SK-N-SH (cell line): ENCODE measurements at regions not wholly inside any gene's neighbourhood (a gene's known extent, or its start where the extent isn't known, plus 50 kb on each side); places are given as distances from the start of the nearest gene placed in this dataset.

ENCODE experiments used
- CTCF ChIA-PET: fragments of 300-600, 350-600 bp; formaldehyde crosslinking; extraction: SDS; loops from one replicate; lab custom pipeline; 2021; lab: Yijun Ruan, JAX
- POLR2A ChIA-PET: fragments of 350-600 bp; sonication (Branson Sonifier 250); formaldehyde crosslinking; extraction: SDS; loops from one replicate; lab custom pipeline; 2020; ENCODE audit warnings: antibody characterized with exemption, inconsistent platforms; lab: Yijun Ruan, JAX
- DNase-seq: peaks from one replicate; pipeline ENCODE4 v3.0.0; 2012
- H2AFZ ChIP-seq: fragments of 200-600 bp; sonication (generic); 2 replicates; pipeline ENCODE4 v1.8.1; 2016; ENCODE audit warnings: antibody characterized with exemption, mild to moderate bottlenecking, low read depth
- H3F3A ChIP-seq: fragments of 200-600 bp; sonication (generic); replicated peaks from 2 replicates; pipeline ENCODE3; 2016; ENCODE audit warnings: antibody characterized with exemption, mild to moderate bottlenecking; ENCODE audit not compliant: insufficient read depth
- H3K27ac ChIP-seq, 2 experiments: fragments of 200-500 bp in 1 of 2; fragments of 200-600 bp in 1 of 2; sonication (Bioruptor generic) in 1 of 2; sonication (generic), shearing (Covaris generic) in 1 of 2; 2 replicates each; pipeline versions ENCODE4 v1.5.1 to v1.6.1; 2014 to 2016; ENCODE audit warnings: low read depth in 2 of 2, inconsistent platforms in 1 of 2, low read length in 1 of 2, mild to moderate bottlenecking in 1 of 2, mixed read lengths in 1 of 2
- H3K27me3 ChIP-seq: fragments of 200-600 bp; sonication (generic), shearing (Covaris generic); 2 replicates; pipeline ENCODE4 v1.6.1; 2016; ENCODE audit warnings: mixed run types; ENCODE audit not compliant: insufficient read depth
- H3K36me3 ChIP-seq, 2 experiments: fragments of 200-500 bp in 1 of 2; fragments of 200-600 bp in 1 of 2; sonication (Bioruptor generic) in 1 of 2; sonication (generic) in 1 of 2; replicated peaks in 1 of 2; 2 replicates each; pipeline versions ENCODE3 to v1.5.1; 2014 to 2016; ENCODE audit warnings: low read length in 1 of 2, mild to moderate bottlenecking in 1 of 2; ENCODE audit not compliant: insufficient read depth in 2 of 2, control insufficient read depth in 1 of 2
- H3K4me1 ChIP-seq, 2 experiments: fragments of 200-500 bp in 1 of 2; fragments of 200-600 bp in 1 of 2; sonication (Bioruptor generic) in 1 of 2; sonication (generic), shearing (Covaris generic) in 1 of 2; 2 replicates each; pipeline versions ENCODE4 v1.5.1 to v1.6.1; 2014 to 2016; ENCODE audit warnings: low read depth in 1 of 2, low read length in 1 of 2, mixed run types in 1 of 2; ENCODE audit not compliant: insufficient read depth in 2 of 2, control insufficient read depth in 1 of 2
- H3K4me2 ChIP-seq: fragments of 200-600 bp; sonication (generic), shearing (Covaris generic); 2 replicates; pipeline ENCODE4 v1.6.1; 2017; ENCODE audit warnings: mixed run types
- H3K4me3 ChIP-seq, 2 experiments: fragments of 200-500 bp in 1 of 2; fragments of 200-600 bp in 1 of 2; sonication (Bioruptor generic) in 1 of 2; sonication (generic), shearing (Covaris generic) in 1 of 2; 2 replicates each; pipeline versions ENCODE4 v1.5.1 to v1.8.1; 2014 to 2016; ENCODE audit warnings: low read depth in 2 of 2, inconsistent platforms in 1 of 2, low read length in 1 of 2, mild to moderate bottlenecking in 1 of 2, mixed read lengths in 1 of 2, moderate library complexity in 1 of 2
- H3K79me2 ChIP-seq: fragments of 200-600 bp; sonication (generic); 2 replicates; pipeline ENCODE4 v1.8.1; 2017; ENCODE audit warnings: mild to moderate bottlenecking; ENCODE audit not compliant: insufficient read depth
- H3K9ac ChIP-seq: fragments of 200-600 bp; sonication (generic); 2 replicates; pipeline ENCODE4 v1.6.1; 2017; ENCODE audit warnings: mixed run types
- H3K9me2 ChIP-seq: fragments of 200-600 bp; sonication (generic); 2 replicates; pipeline ENCODE4 v1.6.1; 2017; ENCODE audit warnings: mixed run types
- H3K9me3 ChIP-seq: fragments of 200-600 bp; sonication (generic); 2 replicates; pipeline ENCODE4 v1.6.1; 2017; ENCODE audit warnings: mixed run types, mild to moderate bottlenecking, moderate library complexity
- H4K20me1 ChIP-seq: fragments of 200-600 bp; sonication (generic); 2 replicates; pipeline ENCODE4 v1.6.1; 2017; ENCODE audit warnings: mild to moderate bottlenecking, mixed run types; ENCODE audit not compliant: insufficient read depth
- CHD2 ChIP-seq: fragments of 150-350 bp; IDR thresholded peaks from 2 replicates; pipeline ENCODE4 v1.6.1; 2018; ENCODE audit warnings: low read length; ENCODE audit not compliant: partially characterized antibody
- ELF1 ChIP-seq: IDR thresholded peaks from 2 replicates; pipeline ENCODE4 v1.4.0; 2012
- EP300 ChIP-seq, 2 experiments: IDR thresholded peaks; 2 replicates each; pipeline versions ENCODE4 v1.4.0 to v1.6.1; 2012; ENCODE audit warnings: borderline replicate concordance in 1 of 2, low read depth in 1 of 2, low read length in 1 of 2
- FOSL2 ChIP-seq: IDR thresholded peaks from 2 replicates; pipeline ENCODE4 v1.4.0; 2012; ENCODE audit warnings: low read depth, mild to moderate bottlenecking, moderate library complexity, borderline replicate concordance
- MEF2A ChIP-seq: IDR thresholded peaks from 2 replicates; pipeline ENCODE4 v1.4.0; 2012; ENCODE audit warnings: low read depth, borderline replicate concordance
- NRF1 ChIP-seq: IDR thresholded peaks from 2 replicates; pipeline ENCODE4 v1.6.1; 2012; ENCODE audit warnings: low read depth, mild to moderate bottlenecking, low read length
- SMC3 ChIP-seq: IDR thresholded peaks from 2 replicates; pipeline ENCODE4 v1.6.1; 2012; ENCODE audit warnings: low read depth, low read length, improper control_type of control experiment
- TAF1 ChIP-seq: IDR thresholded peaks from 2 replicates; pipeline ENCODE4 v1.6.1; 2012; ENCODE audit warnings: low read depth, mild to moderate bottlenecking, low read length, moderate library complexity, borderline replicate concordance
- ZBTB33 ChIP-seq: IDR thresholded peaks from 2 replicates; pipeline ENCODE4 v1.4.0; 2012; ENCODE audit warnings: low read depth, borderline replicate concordance
- WGBS: methylation state at CpG from one replicate; pipeline ENCODE4 v1.1.6; 2017; ENCODE audit warnings: low lambda C conversion rate; 5-methylcytosine and 5-hydroxymethylcytosine counted together
- TF ChIP-seq, protein P1 (sequence below): IDR thresholded peaks from 2 replicates; pipeline ENCODE4 v1.6.1; 2012; ENCODE audit warnings: mild to moderate bottlenecking, low read depth, low read length, moderate library complexity
- TF ChIP-seq, protein P2 (sequence below): fragments of 150-350 bp; IDR thresholded peaks from 2 replicates; pipeline ENCODE4 v1.6.1; 2017; ENCODE audit warnings: antibody characterized with exemption, low read length, low read depth, borderline replicate concordance

- no peak for TF ChIP-seq ZBTB33
- TF ChIP-seq MEF2A: no peak
- TF ChIP-seq TAF1: no peak
- TF ChIP-seq SMC3: no peak
Measured at GRCh38 chr13:88329066-88329465, 657.9 kb downstream of the SLITRK5 start (continued).

DNA sequence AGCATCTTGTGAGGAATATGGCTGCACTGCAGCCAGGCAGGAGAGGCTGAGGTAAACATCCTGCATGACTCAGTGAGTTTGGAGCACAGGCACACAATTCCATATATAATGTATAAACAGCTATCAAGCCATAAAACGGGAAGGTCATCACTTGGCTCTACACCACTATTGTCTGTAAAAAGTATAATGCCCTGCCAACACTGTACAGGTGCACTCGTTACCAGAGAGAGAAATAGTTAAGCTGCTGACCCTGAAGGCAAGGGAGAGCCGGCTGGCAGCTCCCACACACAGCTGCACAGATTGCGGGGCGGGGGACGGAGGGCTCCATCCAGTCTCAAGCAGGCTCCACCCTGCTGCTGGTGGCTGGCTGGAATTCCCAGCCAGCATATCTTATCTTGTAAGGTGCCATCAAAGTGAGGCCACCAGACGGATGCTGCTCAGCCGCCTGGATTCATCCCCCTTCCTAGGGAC lies 668.1 kb downstream of the SLITRK5 start:
- ChIA-PET CTCF (no interaction called here), POLR2A (no interaction called here)
- H4K20me1 ChIP-seq: no peaks in the 10 kb centered on the region
- H3K79me2 ChIP-seq: no peaks in the 10 kb centered on the region
- no peaks in the 10 kb centered on the region for H3K27me3 ChIP-seq
- H3K9ac ChIP-seq: no peak overlapping the region
- H3K9me3 ChIP-seq: no peaks in the 10 kb centered on the region
- H3F3A ChIP-seq: no peaks in the 10 kb centered on the region
- no peaks in the 10 kb centered on the region for H3K36me3 ChIP-seq
- H3K9me2 ChIP-seq: no peaks in the 10 kb centered on the region
- H2AFZ ChIP-seq: no peak overlapping the region
- WGBS: 12% methylated on average over 4 of the region's 8 CpGs
- no peak for DNase-seq
- no peak overlapping the region for H3K27ac ChIP-seq
- H3K4me2 ChIP-seq: no peak overlapping the region
- no peak overlapping the region for H3K4me3 ChIP-seq
- no peaks in the 10 kb centered on the region; a peak in 1 of 4 replicates for H3K4me1 ChIP-seq
- TF ChIP-seq FOSL2 (no peak), CHD2 (no peak), ELF1 (no peak), EP300 (IDR thresholded peaks at IDR 0.05; ENCODE audit: borderline replicate concordance in 1 of 2, low read depth in 1 of 2, low read length in 1 of 2) (no peak), NRF1 (no peak)
- TF ChIP-seq, protein P1, sequence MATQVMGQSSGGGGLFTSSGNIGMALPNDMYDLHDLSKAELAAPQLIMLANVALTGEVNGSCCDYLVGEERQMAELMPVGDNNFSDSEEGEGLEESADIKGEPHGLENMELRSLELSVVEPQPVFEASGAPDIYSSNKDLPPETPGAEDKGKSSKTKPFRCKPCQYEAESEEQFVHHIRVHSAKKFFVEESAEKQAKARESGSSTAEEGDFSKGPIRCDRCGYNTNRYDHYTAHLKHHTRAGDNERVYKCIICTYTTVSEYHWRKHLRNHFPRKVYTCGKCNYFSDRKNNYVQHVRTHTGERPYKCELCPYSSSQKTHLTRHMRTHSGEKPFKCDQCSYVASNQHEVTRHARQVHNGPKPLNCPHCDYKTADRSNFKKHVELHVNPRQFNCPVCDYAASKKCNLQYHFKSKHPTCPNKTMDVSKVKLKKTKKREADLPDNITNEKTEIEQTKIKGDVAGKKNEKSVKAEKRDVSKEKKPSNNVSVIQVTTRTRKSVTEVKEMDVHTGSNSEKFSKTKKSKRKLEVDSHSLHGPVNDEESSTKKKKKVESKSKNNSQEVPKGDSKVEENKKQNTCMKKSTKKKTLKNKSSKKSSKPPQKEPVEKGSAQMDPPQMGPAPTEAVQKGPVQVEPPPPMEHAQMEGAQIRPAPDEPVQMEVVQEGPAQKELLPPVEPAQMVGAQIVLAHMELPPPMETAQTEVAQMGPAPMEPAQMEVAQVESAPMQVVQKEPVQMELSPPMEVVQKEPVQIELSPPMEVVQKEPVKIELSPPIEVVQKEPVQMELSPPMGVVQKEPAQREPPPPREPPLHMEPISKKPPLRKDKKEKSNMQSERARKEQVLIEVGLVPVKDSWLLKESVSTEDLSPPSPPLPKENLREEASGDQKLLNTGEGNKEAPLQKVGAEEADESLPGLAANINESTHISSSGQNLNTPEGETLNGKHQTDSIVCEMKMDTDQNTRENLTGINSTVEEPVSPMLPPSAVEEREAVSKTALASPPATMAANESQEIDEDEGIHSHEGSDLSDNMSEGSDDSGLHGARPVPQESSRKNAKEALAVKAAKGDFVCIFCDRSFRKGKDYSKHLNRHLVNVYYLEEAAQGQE: no peak
- TF ChIP-seq, protein P2, sequence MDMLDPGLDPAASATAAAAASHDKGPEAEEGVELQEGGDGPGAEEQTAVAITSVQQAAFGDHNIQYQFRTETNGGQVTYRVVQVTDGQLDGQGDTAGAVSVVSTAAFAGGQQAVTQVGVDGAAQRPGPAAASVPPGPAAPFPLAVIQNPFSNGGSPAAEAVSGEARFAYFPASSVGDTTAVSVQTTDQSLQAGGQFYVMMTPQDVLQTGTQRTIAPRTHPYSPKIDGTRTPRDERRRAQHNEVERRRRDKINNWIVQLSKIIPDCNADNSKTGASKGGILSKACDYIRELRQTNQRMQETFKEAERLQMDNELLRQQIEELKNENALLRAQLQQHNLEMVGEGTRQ: no peak
